GM12878 (cell line): ENCODE measurements at regions not wholly inside any gene's neighbourhood (a gene's known extent, or its start where the extent isn't known, plus 50 kb on each side); places are given as distances from the start of the nearest gene placed in this dataset.

Experiments used
- ATAC-seq: fragments of 200-7000 bp; cut with Tn5 transposase; 3 replicates; pipeline ENCODE4 v1.9.1; 2020; ENCODE audit warnings: mild to moderate bottlenecking, moderate library complexity
- BruUV-seq: library from RNA; stranded (reverse); fragments of 400-500 nt; replicated peaks from 2 replicates; lab custom pipeline; 2021; lab: Mats Ljungman, UMichigan
- CTCF ChIA-PET: fragments of 300-600 bp; sonication (Branson Sonifier 250); formaldehyde crosslinking; extraction: SDS; loops from one replicate; lab custom pipeline; 2021; ENCODE audit warnings: inconsistent platforms; lab: Yijun Ruan, JAX
- POLR2A ChIA-PET: fragments of 350-600 bp; formaldehyde crosslinking; extraction: SDS; loops from one replicate; lab custom pipeline; 2021; ENCODE audit warnings: inconsistent platforms; lab: Charles Lee
- RAD21 ChIA-PET: fragments of 300-600 bp; sonication (Branson Sonifier 250); formaldehyde crosslinking; loops from one replicate; lab custom pipeline; 2023; ENCODE audit warnings: antibody characterized with exemption; ENCODE audit not compliant: unreplicated experiment; lab: Charles Lee
- SMC1A ChIA-PET: fragments of 300-600 bp; sonication (Branson Sonifier 250); formaldehyde crosslinking; loops from one replicate; lab custom pipeline; 2023; ENCODE audit not compliant: unreplicated experiment, uncharacterized antibody; lab: Charles Lee
- DNase-seq: peaks from one replicate; pipeline ENCODE4 v3.0.0-alpha.2; 2011; ENCODE audit warnings: low read depth, low spot score
- FAIRE-seq: peaks from 3 replicates; lab custom pipeline; 2011; peaks lifted over from hg19 to GRCh38; lab: Jason Lieb, UNC
- H2AFZ ChIP-seq: 2 replicates; pipeline ENCODE4 v1.6.0; 2011; ENCODE audit warnings: low read depth, low read length, control low read depth; ENCODE audit not compliant: control insufficient read depth
- H3K27ac ChIP-seq: 2 replicates; pipeline ENCODE4 v1.5.1; 2011; ENCODE audit warnings: control low read depth; ENCODE audit not compliant: control insufficient read depth, insufficient read depth
- H3K27me3 ChIP-seq, 2 experiments: replicated peaks in 1 of 2; 2 replicates each; pipeline versions ENCODE4 v1.6.0 to v1.6.1; 2011; ENCODE audit warnings: low read length in 1 of 2; ENCODE audit not compliant: control insufficient read depth in 2 of 2, insufficient read depth in 2 of 2
- H3K36me3 ChIP-seq, 2 experiments: 2 replicates each; pipeline ENCODE4 v1.5.1; 2011; ENCODE audit warnings: low read length in 1 of 2; ENCODE audit not compliant: control insufficient read depth in 2 of 2, insufficient read depth in 2 of 2
- H3K4me1 ChIP-seq: 2 replicates; pipeline ENCODE4 v1.6.1; 2011; ENCODE audit warnings: mild to moderate bottlenecking, low read length, moderate library complexity, mixed read lengths; ENCODE audit not compliant: control insufficient read depth, insufficient read depth
- H3K4me2 ChIP-seq: 2 replicates; pipeline ENCODE4 v1.6.0; 2011; ENCODE audit warnings: control low read depth; ENCODE audit not compliant: control insufficient read depth, insufficient read depth
- H3K4me3 ChIP-seq: fragments of 200-600 bp; sonication (generic); 2 replicates; pipeline ENCODE4 v1.5.1; 2016
- H3K79me2 ChIP-seq: 2 replicates; pipeline ENCODE4 v1.6.0; 2011; ENCODE audit warnings: low read length; ENCODE audit not compliant: control insufficient read depth, insufficient read depth
- H3K9ac ChIP-seq: 2 replicates; pipeline ENCODE4 v1.8.0; 2011; ENCODE audit warnings: low read length, control low read depth, mixed read lengths; ENCODE audit not compliant: control insufficient read depth, insufficient read depth
- H3K9me3 ChIP-seq: replicated peaks from 3 replicates; pipeline ENCODE4 v1.5.1; 2011; ENCODE audit warnings: mild to moderate bottlenecking, low read length; ENCODE audit not compliant: control insufficient read depth, insufficient read depth
- H4K20me1 ChIP-seq: 2 replicates; pipeline ENCODE4 v1.6.0; 2011; ENCODE audit not compliant: control insufficient read depth, insufficient read depth
- CHD4 ChIP-seq: fragments of 200-600 bp; sonication (generic); IDR thresholded peaks from 2 replicates; pipeline ENCODE4 v1.6.1; 2016; ENCODE audit warnings: mild to moderate bottlenecking
- ETV6 ChIP-seq, 2 experiments: fragments of 450-650 bp in 1 of 2; IDR thresholded peaks in 1 of 2; conservative IDR thresholded peaks in 1 of 2; 2 replicates each; pipeline ENCODE4 v1.6.1; 2014; ENCODE audit warnings: antibody characterized with exemption in 1 of 2, borderline replicate concordance in 1 of 2, low read depth in 1 of 2, mild to moderate bottlenecking in 1 of 2, moderate library complexity in 1 of 2
- HDAC6 ChIP-seq: fragments of 200-600 bp; sonication (generic); IDR thresholded peaks from one replicate; pipeline ENCODE4 v1.8.0; 2017; ENCODE audit warnings: antibody characterized with exemption; ENCODE audit not compliant: unreplicated experiment
- HDGF ChIP-seq: fragments of 450-650 bp; IDR thresholded peaks from 2 replicates; pipeline ENCODE4 v1.6.1; 2016; ENCODE audit warnings: antibody characterized with exemption
- JUND ChIP-seq: IDR thresholded peaks from 2 replicates; pipeline ENCODE4 v1.6.1; 2012; ENCODE audit warnings: low read depth, mild to moderate bottlenecking, low read length, improper control_type of control experiment, moderate library complexity
- MEF2B ChIP-seq: fragments of 450-650 bp; IDR thresholded peaks from 2 replicates; pipeline ENCODE4 v1.6.1; 2018; ENCODE audit warnings: mild to moderate bottlenecking, moderate library complexity; ENCODE audit not compliant: partially characterized antibody, poor library complexity, severe bottlenecking
- NR2C2 ChIP-seq: IDR thresholded peaks from 2 replicates; pipeline ENCODE4 v1.6.1; 2011; ENCODE audit warnings: borderline replicate concordance, low read depth; ENCODE audit not compliant: control insufficient read depth, insufficient read length
- TARDBP ChIP-seq: IDR thresholded peaks from 2 replicates; pipeline ENCODE4 v1.6.1; 2016; ENCODE audit warnings: borderline replicate concordance
- ZNF24 ChIP-seq: fragments of 450-650 bp; IDR thresholded peaks from 2 replicates; pipeline ENCODE4 v1.6.1; 2017; ENCODE audit warnings: antibody characterized with exemption, mild to moderate bottlenecking
- WGBS: methylation state at CpG from one replicate; pipeline ENCODE4 v1.1.6; 2016; ENCODE audit warnings: low lambda C conversion rate; ENCODE audit not compliant: insufficient replicate concordance, insufficient coverage; ENCODE audit errors: missing lambda C conversion rate; 5-methylcytosine and 5-hydroxymethylcytosine counted together
- in situ Hi-C: fragments of 300-500 bp; cut with MboI; formaldehyde crosslinking; loops from 9 replicates; pipeline ENCODE4 v1.14.3; 2018; ENCODE audit warnings: mixed read lengths
- intact Hi-C: fragments of 100-400 bp; cut with micrococcal nuclease; formaldehyde crosslinking; loops from one replicate; pipeline ENCODE4 v1.14.2; 2022; ENCODE audit not compliant: unreplicated experiment
- TF ChIP-seq, protein P1 (sequence below): fragments of 450-650 bp; IDR thresholded peaks from 2 replicates; pipeline ENCODE4 v1.6.1; 2017; ENCODE audit warnings: borderline replicate concordance
- TF ChIP-seq, protein P2 (sequence below), 3 experiments: IDR thresholded peaks in 2 of 3; conservative IDR thresholded peaks in 1 of 3; 2 replicates each; pipeline ENCODE4 v1.5.1; 2011; ENCODE audit warnings: low read depth in 3 of 3, low read length in 3 of 3, mild to moderate bottlenecking in 3 of 3, control low read depth in 2 of 3, moderate library complexity in 2 of 3, inconsistent platforms in 1 of 3, mixed read lengths in 1 of 3; ENCODE audit not compliant: control insufficient read depth in 2 of 3, insufficient read depth in 1 of 3; ENCODE audit errors: extremely low read depth in 1 of 3
- TF ChIP-seq, protein P3 (sequence below): fragments of 150-350 bp; IDR thresholded peaks from 2 replicates; pipeline ENCODE4 v1.6.1; 2016; ENCODE audit warnings: low read depth, low read length
- TF ChIP-seq, protein P4 (sequence below): fragments of 450-650 bp; IDR thresholded peaks from 2 replicates; pipeline ENCODE4 v1.6.1; 2017; ENCODE audit warnings: mild to moderate bottlenecking, moderate library complexity

DNA sequence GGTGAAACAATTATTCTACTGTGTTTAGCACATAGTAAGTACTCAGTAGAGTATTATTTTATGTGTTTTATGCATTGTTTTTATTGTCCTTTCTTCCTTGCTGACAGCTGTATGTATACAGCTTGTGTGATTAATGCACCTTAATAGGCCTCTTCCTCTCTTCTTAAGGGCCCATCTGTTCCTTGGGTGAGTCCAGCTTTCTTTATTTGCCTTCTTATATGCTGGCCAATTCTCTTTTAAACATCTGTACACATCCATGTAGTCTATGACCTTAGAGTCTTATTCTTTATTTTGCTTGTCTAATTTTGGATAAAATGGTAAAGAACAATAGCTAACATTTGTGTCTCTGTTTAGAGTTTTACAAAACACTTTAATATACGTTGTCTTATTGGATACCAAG is 333.7 kb upstream of the MEIS1 start:
- ChIA-PET RAD21 (no interaction called here), CTCF (interaction anchor here (1.0 to 1.5 kb wide), 2 partner anchors 19 to 44 kb away, joined by 3 to 4 read pairs; no protein-coding TSS in a partner anchor), POLR2A (no interaction called here), SMC1A (interaction anchor here (1.3 to 2.1 kb wide), 2 partner anchors 11 to 16 kb away, joined by 3 to 7 read pairs; no protein-coding TSS in a partner anchor)
- no peak for ATAC-seq
- H3K36me3 ChIP-seq, result no peaks in the 10 kb centered on the region
- H3K4me1 ChIP-seq, result no peaks in the 10 kb centered on the region
- WGBS, result 0% methylated on average over 1 of the region's 1 CpG
- no peak overlapping the region for H2AFZ ChIP-seq
- in situ Hi-C loops, result no loop called here
- no peak overlapping the region for H3K4me2 ChIP-seq
- no TSS peak for BruUV-seq
- intact Hi-C loops, result no loop called here
- H3K4me3 ChIP-seq, result no peak overlapping the region
- no peaks in the 10 kb centered on the region for H3K79me2 ChIP-seq
- H3K9ac ChIP-seq, result no peak overlapping the region
- DNase-seq, result no peak
- no peaks in the 10 kb centered on the region for H3K9me3 ChIP-seq
- FAIRE-seq, result no peak
- no peaks in the 10 kb centered on the region for H3K27me3 ChIP-seq
- H4K20me1 ChIP-seq, result no peaks in the 10 kb centered on the region
- H3K27ac ChIP-seq, result no peak overlapping the region
- TF ChIP-seq TARDBP, result no peak
- TF ChIP-seq, protein P1, sequence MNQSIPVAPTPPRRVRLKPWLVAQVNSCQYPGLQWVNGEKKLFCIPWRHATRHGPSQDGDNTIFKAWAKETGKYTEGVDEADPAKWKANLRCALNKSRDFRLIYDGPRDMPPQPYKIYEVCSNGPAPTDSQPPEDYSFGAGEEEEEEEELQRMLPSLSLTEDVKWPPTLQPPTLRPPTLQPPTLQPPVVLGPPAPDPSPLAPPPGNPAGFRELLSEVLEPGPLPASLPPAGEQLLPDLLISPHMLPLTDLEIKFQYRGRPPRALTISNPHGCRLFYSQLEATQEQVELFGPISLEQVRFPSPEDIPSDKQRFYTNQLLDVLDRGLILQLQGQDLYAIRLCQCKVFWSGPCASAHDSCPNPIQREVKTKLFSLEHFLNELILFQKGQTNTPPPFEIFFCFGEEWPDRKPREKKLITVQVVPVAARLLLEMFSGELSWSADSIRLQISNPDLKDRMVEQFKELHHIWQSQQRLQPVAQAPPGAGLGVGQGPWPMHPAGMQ, result no peak
- no peak for TF ChIP-seq ETV6 (conservative IDR thresholded peaks at IDR 0.05 in 1 of 2, IDR thresholded peaks at IDR 0.05 in 1 of 2; ENCODE audit: borderline replicate concordance in 1 of 2, low read depth in 1 of 2)
- TF ChIP-seq, protein P2, sequence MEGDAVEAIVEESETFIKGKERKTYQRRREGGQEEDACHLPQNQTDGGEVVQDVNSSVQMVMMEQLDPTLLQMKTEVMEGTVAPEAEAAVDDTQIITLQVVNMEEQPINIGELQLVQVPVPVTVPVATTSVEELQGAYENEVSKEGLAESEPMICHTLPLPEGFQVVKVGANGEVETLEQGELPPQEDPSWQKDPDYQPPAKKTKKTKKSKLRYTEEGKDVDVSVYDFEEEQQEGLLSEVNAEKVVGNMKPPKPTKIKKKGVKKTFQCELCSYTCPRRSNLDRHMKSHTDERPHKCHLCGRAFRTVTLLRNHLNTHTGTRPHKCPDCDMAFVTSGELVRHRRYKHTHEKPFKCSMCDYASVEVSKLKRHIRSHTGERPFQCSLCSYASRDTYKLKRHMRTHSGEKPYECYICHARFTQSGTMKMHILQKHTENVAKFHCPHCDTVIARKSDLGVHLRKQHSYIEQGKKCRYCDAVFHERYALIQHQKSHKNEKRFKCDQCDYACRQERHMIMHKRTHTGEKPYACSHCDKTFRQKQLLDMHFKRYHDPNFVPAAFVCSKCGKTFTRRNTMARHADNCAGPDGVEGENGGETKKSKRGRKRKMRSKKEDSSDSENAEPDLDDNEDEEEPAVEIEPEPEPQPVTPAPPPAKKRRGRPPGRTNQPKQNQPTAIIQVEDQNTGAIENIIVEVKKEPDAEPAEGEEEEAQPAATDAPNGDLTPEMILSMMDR (IDR thresholded peaks at IDR 0.05 in 2 of 3, conservative IDR thresholded peaks at IDR 0.05 in 1 of 3; ENCODE audit: control insufficient read depth in 2 of 3, extremely low read depth in 1 of 3, insufficient read depth in 1 of 3, low read depth in 3 of 3, low read length in 3 of 3), result no peak
- TF ChIP-seq MEF2B, result no peak
- no peak for TF ChIP-seq ZNF24
- TF ChIP-seq JUND, result no peak
- no peak for TF ChIP-seq CHD4
- TF ChIP-seq NR2C2, result no peak
- TF ChIP-seq HDGF, result no peak
- TF ChIP-seq, protein P3, sequence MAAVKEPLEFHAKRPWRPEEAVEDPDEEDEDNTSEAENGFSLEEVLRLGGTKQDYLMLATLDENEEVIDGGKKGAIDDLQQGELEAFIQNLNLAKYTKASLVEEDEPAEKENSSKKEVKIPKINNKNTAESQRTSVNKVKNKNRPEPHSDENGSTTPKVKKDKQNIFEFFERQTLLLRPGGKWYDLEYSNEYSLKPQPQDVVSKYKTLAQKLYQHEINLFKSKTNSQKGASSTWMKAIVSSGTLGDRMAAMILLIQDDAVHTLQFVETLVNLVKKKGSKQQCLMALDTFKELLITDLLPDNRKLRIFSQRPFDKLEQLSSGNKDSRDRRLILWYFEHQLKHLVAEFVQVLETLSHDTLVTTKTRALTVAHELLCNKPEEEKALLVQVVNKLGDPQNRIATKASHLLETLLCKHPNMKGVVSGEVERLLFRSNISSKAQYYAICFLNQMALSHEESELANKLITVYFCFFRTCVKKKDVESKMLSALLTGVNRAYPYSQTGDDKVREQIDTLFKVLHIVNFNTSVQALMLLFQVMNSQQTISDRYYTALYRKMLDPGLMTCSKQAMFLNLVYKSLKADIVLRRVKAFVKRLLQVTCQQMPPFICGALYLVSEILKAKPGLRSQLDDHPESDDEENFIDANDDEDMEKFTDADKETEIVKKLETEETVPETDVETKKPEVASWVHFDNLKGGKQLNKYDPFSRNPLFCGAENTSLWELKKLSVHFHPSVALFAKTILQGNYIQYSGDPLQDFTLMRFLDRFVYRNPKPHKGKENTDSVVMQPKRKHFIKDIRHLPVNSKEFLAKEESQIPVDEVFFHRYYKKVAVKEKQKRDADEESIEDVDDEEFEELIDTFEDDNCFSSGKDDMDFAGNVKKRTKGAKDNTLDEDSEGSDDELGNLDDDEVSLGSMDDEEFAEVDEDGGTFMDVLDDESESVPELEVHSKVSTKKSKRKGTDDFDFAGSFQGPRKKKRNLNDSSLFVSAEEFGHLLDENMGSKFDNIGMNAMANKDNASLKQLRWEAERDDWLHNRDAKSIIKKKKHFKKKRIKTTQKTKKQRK, result no peak
- TF ChIP-seq HDAC6, result no peak
- TF ChIP-seq, protein P4, sequence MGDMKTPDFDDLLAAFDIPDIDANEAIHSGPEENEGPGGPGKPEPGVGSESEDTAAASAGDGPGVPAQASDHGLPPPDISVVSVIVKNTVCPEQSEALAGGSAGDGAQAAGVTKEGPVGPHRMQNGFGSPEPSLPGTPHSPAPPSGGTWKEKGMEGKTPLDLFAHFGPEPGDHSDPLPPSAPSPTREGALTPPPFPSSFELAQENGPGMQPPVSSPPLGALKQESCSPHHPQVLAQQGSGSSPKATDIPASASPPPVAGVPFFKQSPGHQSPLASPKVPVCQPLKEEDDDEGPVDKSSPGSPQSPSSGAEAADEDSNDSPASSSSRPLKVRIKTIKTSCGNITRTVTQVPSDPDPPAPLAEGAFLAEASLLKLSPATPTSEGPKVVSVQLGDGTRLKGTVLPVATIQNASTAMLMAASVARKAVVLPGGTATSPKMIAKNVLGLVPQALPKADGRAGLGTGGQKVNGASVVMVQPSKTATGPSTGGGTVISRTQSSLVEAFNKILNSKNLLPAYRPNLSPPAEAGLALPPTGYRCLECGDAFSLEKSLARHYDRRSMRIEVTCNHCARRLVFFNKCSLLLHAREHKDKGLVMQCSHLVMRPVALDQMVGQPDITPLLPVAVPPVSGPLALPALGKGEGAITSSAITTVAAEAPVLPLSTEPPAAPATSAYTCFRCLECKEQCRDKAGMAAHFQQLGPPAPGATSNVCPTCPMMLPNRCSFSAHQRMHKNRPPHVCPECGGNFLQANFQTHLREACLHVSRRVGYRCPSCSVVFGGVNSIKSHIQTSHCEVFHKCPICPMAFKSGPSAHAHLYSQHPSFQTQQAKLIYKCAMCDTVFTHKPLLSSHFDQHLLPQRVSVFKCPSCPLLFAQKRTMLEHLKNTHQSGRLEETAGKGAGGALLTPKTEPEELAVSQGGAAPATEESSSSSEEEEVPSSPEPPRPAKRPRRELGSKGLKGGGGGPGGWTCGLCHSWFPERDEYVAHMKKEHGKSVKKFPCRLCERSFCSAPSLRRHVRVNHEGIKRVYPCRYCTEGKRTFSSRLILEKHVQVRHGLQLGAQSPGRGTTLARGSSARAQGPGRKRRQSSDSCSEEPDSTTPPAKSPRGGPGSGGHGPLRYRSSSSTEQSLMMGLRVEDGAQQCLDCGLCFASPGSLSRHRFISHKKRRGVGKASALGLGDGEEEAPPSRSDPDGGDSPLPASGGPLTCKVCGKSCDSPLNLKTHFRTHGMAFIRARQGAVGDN, result no peak
